Esophagus muscularis mucosa (tissue), 4 donors: ENCODE measurements at regions not wholly inside any gene's neighbourhood (a gene's known extent, or its start where the extent isn't known, plus 50 kb on each side); places are given as distances from the start of the nearest gene placed in this dataset.

Source experiments
- DNase-seq: peaks from one replicate; pipeline ENCODE4 v3.0.0-alpha.2; 2017; ENCODE audit errors: extremely low spot score
- H3K27ac ChIP-seq, 4 donors: fragments of 200-600 bp; sonication (generic); replicated peaks in 1 of 4; 1 replicate in 3 of 4; 2 replicates in 1 of 4; pipeline ENCODE4 v1.5.1; 2016 to 2019; ENCODE audit warnings: mild to moderate bottlenecking in 1 of 4
- H3K27me3 ChIP-seq, 4 donors: fragments of 200-600 bp; sonication (generic); one replicate each; pipeline versions ENCODE4 v1.5.1 to v1.6.0; 2016 to 2019
- H3K36me3 ChIP-seq, 4 donors: fragments of 200-600 bp; sonication (generic); one replicate each; pipeline ENCODE4 v1.5.1; 2016 to 2019
- H3K4me1 ChIP-seq, 4 donors: fragments of 200-600 bp; sonication (generic); one replicate each; pipeline ENCODE4 v1.5.1; 2016 to 2019
- H3K4me3 ChIP-seq, 4 donors: fragments of 200-600 bp; sonication (generic); 1 replicate in 2 of 4; 2 replicates in 2 of 4; pipeline ENCODE4 v1.5.1; 2016 to 2019; ENCODE audit warnings: mild to moderate bottlenecking in 4 of 4, moderate library complexity in 1 of 4
- H3K9me3 ChIP-seq, 4 donors: fragments of 200-600 bp; sonication (generic); 1 replicate in 3 of 4; 2 replicates in 1 of 4; pipeline ENCODE4 v1.5.1; 2016 to 2019
- CTCF ChIP-seq, 3 experiments: fragments of 200-600 bp in 2 of 3; fragments of 450-650 bp in 1 of 3; sonication (generic) in 2 of 3; IDR thresholded peaks; one replicate each; pipeline ENCODE4 v1.5.1; 2017 to 2019; ENCODE audit warnings: antibody characterized with exemption in 3 of 3, mild to moderate bottlenecking in 2 of 3, moderate library complexity in 1 of 3
- EP300 ChIP-seq: sonication (generic); formaldehyde crosslinking; IDR thresholded peaks from one replicate; pipeline ENCODE4 v1.6.1; 2017; ENCODE audit warnings: antibody characterized with exemption
- POLR2A ChIP-seq: fragments of 450-650 bp; IDR thresholded peaks from one replicate; pipeline ENCODE4 v1.6.1; 2017; ENCODE audit warnings: antibody characterized with exemption, moderate library complexity, mild to moderate bottlenecking, low read depth
- POLR2AphosphoS5 ChIP-seq, 2 donors: sonication (generic); formaldehyde crosslinking; IDR thresholded peaks; one replicate each; pipeline ENCODE4 v1.6.1; 2017; ENCODE audit warnings: antibody characterized with exemption in 2 of 2
- WGBS: methylation state at CpG from one replicate; pipeline ENCODE4 v1.1.5; 2018; 5-methylcytosine and 5-hydroxymethylcytosine counted together
- intact Hi-C: fragments of 100-400 bp; cut with DNase I; formaldehyde crosslinking; loops from one replicate; pipeline ENCODE4 v1.15.1; 2023

- no peak for DNase-seq
- intact Hi-C loops: loop anchor here (10.0 kb wide), 2 partner anchors 193 to 363 kb away; partner anchors contain the start of gene CADM1
- Histone ChIP-seq H3K4me3 (no peak overlapping the region), H3K27ac (no peak overlapping the region), H3K4me1 (peaks cover 18 to 44% (median 32%) of the 10 kb centered on the region in 4 donors), H3K27me3 (no peaks in the 10 kb centered on the region), H3K36me3 (no peaks in the 10 kb centered on the region), H3K9me3 (no peaks in the 10 kb centered on the region)
- 81% methylated on average over 4 of the region's 4 CpGs for WGBS
- TF ChIP-seq EP300 (no peak), CTCF (IDR thresholded peaks at IDR 0.05) (no peak)
Measured at GRCh38 chr11:115698243-115698642, 194.0 kb upstream of the CADM1 start.

GRCh38 chr11:115696563-115696962 lies 192.3 kb upstream of the CADM1 start:
- no peaks in the 10 kb centered on the region for H3K9me3 ChIP-seq
- 34% methylated on average over 4 of the region's 4 CpGs for WGBS
- H3K27me3 ChIP-seq: no peaks in the 10 kb centered on the region
- H3K27ac ChIP-seq: no peak overlapping the region
- no peaks in the 10 kb centered on the region for H3K36me3 ChIP-seq
- TF ChIP-seq POLR2AphosphoS5 (IDR thresholded peaks at IDR 0.05) (no peak), POLR2A (no peak), CTCF (IDR thresholded peaks at IDR 0.05) (no peak), EP300 (no peak)
- intact Hi-C loops: loop anchor here (10.0 kb wide), 2 partner anchors 192 to 362 kb away; partner anchors contain the start of gene CADM1
- no peak overlapping the region for H3K4me3 ChIP-seq
- no peak for DNase-seq
- H3K4me1 ChIP-seq: peaks cover 18 to 39% (median 32%) of the 10 kb centered on the region in 4 donors

DNA sequence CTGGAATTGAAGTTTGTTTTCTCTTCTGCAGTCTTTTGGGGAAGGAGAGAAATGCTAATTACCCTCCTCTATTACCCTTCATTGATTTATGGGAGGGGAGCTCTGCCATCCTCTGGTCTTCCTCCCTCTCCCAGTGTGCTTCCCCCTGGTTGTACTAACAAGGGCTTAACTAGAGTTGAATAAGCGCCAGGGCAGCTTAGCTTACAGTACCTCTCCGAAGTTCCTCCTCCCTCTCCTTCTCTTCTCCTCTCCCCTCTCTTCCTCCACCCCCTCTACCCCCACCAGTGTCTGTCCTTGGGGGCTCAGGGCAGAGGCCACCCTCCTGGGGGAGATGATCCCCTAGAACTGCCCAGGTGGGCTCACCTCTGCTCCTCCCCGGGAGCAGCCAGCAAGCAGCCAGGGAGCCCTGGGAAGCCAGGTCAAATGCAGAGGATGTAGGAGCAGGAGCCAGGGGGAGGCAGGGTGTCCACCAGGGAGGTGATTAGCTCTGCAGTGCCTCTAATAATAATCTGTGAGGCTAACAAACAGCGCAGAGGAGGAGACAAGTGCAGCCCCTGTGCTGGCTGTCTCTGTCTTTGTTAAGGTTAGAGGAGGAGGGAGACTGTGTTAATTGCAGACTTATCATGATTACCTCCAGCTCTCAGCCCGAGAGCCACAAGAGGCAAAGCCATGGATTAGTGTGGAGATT lies 191.6 kb upstream of the CADM1 start:
- no peaks in the 10 kb centered on the region for H3K9me3 ChIP-seq
- intact Hi-C loops: loop anchor here (10.0 kb wide), 2 partner anchors 191 to 361 kb away; partner anchors contain the start of gene CADM1
- H3K27me3 ChIP-seq: peaks cover 0 to 3% (median 0%) of the 10 kb centered on the region in 4 donors
- no peak overlapping the region for H3K27ac ChIP-seq
- H3K4me3 ChIP-seq: no peak overlapping the region
- H3K36me3 ChIP-seq: no peaks in the 10 kb centered on the region
- 67% methylated on average over 5 of the region's 5 CpGs for whole genome bisulfite sequencing
- DNase-seq: no peak
- no peak for TF ChIP-seq POLR2AphosphoS5 (IDR thresholded peaks at IDR 0.05)
- no peak for TF ChIP-seq POLR2A
- TF ChIP-seq CTCF (IDR thresholded peaks at IDR 0.05): no peak
- TF ChIP-seq EP300: no peak
- peaks cover 18 to 34% (median 28%) of the 10 kb centered on the region in 4 donors for H3K4me1 ChIP-seq

GRCh38 chr11:115693002-115693401 lies 188.8 kb upstream of the CADM1 start:
- DNase-seq: no peak
- Histone ChIP-seq H3K4me3 (no peak overlapping the region), H3K27ac (no peak overlapping the region), H3K9me3 (no peaks in the 10 kb centered on the region), H3K36me3 (no peaks in the 10 kb centered on the region), H3K4me1 (peaks cover 7 to 14% (median 10%) of the 10 kb centered on the region in 4 donors), H3K27me3 (peaks cover 0 to 3% (median 0%) of the 10 kb centered on the region in 4 donors)
- intact Hi-C loops: loop anchor here (10.0 kb wide), 2 partner anchors 188 to 358 kb away; partner anchors contain the start of gene CADM1
- TF ChIP-seq CTCF (IDR thresholded peaks at IDR 0.05) (no peak), POLR2A (no peak), POLR2AphosphoS5 (IDR thresholded peaks at IDR 0.05) (no peak), EP300 (no peak)
- 87% methylated on average over 1 of the region's 3 CpGs for WGBS
